Stimulated activated CD8-positive, alpha-beta memory T cell treated with anti-CD3 and anti-CD28 coated beads, Interleukin-12 subunit alpha, Interleukin-12 subunit beta, amount 100 ng/mL, for 1 hour (primary cell): ENCODE measurements at regions not wholly inside any gene's neighbourhood (a gene's known extent, or its start where the extent isn't known, plus 50 kb on each side); places are given as distances from the start of the nearest gene placed in this dataset.

Experiments used
- DNase-seq: peaks from one replicate; pipeline ENCODE4 v3.0.0-alpha.2; 2020; ENCODE audit warnings: low read depth

DNA sequence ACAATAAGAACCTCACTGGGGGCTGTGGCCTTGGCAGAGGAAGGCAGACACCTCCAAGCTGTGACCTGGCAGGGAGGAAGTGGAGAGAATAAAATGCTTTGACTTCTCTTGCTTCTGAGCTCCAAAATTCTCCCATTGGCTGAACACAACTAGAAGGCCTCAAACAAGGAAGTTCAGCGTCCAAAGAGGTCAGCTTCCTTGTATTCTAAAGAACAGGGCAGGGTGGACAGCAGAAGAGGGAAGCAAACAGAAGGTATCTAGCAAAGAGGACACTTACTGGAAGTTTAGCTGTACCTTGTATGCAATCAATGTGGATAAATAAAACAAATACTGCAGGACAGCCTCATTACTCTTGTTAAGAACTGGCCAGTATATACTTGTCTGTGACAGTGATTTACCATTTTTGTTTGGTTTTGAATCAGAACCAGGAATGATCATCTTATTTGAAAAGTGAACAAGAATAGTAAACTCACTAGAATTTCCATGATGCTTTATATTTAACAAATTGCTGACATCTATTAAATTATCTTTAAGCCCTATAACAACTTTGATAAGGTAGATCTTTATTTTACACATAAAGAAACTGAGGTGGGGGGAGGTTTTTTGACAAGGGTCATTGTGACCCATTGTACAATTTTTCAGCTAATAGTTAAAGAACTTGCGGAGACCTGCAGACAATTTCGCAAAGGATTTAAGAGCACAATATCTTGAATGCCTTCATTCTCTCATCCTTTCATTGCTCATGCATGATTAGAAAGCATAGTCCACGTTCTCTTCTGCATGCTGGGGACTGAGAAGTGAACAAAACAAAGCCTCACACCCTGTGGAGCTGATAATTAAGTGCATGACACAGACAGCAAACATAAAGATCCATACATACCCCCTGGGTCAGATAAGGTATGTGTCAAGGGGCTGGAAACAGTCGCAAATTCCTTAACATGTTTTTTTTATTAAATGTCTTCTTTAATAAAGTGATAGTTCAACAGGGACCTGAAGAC, 1448.0 kb downstream of the AACS start:
- no peak for DNase-seq

DNA sequence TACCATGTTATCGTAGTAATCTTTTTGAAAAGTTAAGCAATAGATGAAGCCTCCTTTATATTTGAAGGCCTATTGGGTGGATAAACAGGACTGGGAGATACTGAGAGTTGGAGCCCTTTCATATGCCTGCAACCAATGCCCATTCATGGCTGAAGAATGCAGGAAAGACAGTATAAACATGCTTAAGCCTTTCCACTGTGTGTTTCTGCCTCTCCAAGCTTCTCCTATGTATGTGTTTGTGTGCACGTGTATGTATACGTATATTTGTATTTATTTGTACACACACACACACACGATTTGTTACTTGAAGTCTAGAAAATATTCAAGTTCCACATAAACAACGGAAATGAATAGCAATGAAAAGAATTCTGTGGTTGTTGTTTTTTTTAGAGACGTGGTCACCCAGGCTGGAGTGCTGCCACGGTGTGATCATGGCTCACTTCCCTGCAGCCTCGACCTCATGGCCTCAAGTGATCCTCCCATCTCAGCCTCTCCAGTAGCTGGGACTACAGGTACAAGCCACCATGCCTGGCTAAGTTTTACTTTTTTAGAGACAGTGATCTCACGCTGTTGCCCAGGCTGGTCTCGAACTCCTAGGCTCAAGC, 1453.5 kb downstream of the AACS start:
- DNase-seq, result no peak

DNA sequence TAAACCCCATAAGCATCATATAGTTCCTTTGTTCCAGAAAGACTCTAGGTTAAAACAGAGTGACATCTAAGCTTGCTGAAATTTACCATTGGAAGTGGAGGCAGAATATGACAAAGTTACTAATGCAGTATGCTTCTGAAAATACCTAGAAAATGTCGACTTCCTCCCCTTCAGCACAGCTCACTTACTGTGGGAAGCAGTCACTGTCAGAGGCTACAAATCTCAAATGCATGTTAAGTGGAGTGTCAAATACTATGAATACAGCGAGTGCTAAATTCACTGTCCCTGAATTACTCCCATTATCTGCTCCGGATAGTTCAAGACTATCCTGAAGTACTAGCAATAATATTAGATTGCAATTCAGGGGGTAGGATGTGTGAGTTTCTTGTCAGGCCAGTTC, 1454.6 kb downstream of the AACS start:
- no peak for DNase-seq

DNA sequence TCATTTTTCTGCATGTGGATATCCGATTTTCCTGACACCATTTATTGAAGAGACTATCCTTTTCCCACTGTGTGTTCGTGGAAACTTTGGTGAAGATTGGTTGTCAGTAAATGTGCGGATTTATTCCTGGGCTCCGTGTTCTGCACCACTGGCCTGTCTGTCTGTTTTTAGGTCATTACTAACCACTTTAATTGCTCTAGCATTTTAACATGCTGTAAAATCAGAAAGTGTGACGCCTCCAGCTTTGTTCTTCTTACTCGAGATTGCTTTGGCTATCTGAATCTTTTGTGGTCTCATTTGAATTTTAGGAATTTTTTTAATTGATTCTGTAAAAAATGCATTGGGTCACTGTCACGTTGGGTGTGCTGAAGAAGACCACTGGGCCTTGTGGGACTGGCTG, 1458.7 kb downstream of the AACS start:
- DNase-seq, result no peak

DNA sequence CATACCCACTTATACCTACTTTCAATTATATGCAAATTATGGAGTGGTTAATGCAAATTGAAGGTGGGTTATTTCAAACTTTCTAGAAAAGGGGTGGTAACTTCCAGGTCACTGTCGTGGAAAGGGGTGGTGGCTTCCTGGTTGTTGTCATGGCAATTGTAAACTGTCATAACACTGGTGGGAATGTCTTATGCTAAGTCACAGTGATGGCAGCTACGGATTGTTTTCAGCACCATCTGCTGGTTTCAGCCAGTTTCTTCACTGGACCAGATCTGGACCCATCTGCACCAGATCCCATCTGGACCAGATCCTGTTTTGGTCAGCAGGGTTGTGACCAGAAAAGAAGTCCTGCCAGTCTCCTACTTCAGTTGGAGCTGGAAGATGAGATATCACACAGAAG, 1469.3 kb downstream of the AACS start:
- no peak for DNase-seq

DNA sequence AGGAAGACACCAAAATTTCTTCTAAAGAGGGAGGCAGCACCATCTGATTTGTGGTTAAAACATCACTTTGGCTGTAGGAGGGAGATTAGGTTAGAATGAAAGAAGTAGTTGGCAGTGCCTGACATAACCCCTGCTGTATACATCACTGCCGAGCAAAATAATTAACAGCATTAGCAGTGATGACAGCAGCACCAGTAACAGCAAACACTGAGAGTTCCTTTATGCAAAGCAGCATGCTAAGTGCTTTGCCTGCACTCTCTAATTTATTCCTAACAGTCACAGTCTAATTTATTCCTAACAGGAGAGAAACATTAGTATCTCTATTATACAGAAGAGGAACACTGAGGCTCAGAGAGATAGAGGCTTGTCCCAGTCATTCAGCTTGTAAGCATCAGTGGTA, 1469.7 kb downstream of the AACS start:
- no peak for DNase-seq

DNA sequence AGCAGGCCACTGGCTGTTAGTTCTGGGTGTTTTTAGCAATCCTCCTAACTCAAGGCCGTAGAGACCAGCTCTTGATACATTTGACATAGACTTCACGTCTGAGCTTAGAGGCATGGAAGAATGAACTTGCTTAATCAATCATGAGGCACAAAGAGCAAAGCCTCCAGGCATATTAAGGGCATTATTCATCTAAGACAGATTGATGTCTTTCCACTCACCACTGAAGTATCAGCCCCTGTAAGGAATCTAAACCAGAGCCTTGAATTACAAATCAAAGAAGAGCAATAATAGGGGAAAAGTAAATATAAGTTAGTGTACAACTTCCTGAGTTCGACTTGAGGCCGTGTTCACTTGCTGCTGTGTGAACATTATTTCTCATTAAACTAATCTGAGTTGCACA, 1470.7 kb downstream of the AACS start:
- no peak for DNase-seq

DNA sequence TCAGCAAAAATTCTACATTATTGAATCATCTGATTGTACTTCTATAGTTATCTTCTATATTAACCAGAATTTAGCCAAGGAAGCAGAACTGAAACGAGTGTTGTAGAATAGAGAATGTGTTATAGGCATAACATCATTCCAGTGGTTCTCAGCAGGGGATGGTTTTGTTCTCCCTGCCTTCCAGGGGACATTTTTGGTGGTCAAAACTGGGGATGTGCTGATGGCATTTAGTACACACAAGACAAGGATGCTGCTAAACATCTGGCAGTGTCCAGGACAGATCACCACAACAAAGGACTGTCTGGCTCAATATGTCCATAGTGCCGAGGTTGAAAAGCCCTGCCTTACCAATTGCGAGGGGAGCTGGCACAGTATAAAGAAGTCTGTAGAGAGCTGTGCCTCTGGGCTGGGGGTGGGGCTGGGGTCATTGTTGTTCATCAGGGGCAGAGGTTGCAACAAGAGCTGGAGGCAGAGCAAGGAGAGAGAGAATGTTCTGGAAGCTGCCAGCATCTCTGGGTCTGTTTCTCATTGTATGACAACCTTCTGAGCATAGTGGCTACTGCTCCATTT, 1472.8 kb downstream of the AACS start:
- no peak for DNase-seq

DNA sequence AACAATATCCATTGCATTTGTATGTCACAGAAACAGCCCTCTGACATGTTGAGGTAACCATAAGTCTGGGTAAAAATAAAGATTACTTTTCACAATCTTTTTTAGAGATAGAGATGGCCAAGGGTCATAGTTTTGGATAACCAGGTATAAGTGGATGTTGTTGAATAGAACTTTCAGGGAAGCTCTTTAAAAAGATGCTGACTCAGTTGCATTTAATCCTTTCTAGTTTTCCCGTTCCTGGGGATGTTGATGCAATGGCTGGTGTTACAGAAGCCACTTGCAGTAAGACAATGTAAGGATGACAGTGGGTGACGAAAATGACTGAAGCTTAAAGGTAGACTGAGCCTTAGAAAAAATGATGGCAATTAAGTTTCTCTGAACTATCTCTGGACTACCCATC, 1473.7 kb downstream of the AACS start:
- DNase-seq, result no peak

DNA sequence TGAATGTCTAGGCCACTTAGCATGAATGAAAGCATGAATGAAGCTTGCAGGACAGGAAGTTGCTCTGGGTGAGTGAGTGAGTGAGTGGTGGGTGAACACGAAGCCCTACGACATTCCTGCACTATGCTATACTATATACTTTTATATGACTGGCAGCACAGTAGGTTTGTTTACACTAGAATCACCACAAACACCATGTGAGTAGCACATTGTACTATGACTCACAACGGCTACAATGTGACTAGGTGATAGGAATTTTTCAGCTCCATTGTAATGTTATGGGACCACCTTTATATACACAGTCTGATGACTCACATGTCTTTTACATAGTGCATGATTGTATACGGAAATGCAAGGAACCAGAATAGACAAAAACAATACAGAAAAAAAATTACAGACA, 1480.2 kb downstream of the AACS start:
- DNase-seq, result no peak

DNA sequence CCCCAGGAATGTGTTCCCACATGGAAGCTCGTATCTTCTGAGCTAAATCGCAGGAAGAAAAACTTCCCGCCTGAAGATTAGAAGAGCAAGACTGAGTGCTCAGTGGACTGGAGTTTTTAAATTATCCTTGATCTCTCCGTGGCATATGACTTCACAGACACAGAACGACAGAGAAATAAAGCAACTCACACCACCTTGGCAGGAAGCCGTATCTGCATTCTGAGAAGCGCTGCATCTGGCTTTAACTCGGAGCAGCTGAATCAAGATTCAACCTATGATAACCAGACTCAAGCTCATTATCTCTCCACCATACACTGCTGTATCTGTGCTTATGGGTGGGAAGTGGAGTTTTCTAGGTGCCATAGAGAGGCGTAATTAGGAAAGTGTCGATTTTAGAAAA, 1482.7 kb downstream of the AACS start:
- DNase-seq, result no peak

DNA sequence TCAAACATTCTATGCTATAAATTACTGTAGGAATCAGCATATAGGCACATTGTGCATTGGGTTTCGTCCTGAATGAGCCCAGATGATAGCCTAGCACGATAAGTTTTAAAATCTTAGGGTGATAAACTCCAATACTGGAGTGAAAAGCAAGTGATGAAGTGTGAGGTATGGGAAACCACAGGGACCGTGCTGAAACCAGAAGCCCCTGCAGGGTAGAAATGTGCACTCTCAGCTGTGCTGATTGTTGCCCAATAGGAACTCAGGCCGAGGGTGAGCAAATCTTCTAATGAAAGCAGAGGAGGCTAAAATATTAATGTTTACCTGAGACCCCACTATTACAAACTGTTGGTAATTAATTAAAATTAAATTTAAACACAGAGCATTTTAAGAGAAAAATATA, 1486.6 kb downstream of the AACS start:
- no peak for DNase-seq

DNA sequence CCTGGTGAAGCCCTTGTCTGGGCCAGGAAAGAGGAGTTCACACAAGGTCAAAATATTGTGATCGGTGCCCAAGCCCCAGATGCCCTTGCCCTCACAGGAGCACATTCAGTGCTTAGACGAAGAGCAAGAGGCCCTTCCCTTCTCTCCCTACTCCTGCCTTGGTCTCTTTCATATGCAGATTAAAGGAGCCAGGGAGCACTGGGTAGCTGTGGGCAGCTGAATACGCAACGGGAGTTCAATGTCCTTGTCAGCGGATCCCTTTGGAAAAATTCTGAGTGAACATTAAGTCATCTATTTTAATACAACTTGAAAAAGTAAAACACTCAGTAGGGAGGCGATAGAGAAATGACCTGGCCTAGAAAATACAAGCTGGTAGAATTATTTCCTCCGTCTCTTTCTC, 1489.4 kb downstream of the AACS start:
- no peak for DNase-seq

DNA sequence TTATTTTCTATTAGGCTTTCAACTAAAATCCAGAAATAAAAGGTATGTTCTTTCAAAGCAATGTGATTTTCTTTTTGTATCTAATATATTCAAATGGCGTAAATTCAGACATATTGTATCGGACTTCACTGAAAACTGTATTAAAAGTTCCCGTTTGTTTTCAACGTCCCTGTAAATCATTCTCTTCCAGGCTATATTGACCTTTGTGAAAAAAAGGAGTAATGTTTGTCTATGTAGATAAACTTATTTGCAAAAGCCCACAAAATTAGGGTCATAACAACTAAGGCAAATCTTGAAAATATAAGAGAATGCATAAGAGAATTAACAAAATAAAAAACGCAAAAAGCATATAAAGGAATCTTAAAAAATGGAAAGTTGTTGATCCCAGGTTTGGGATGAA, 1492.4 kb downstream of the AACS start:
- DNase-seq, result no peak

DNA sequence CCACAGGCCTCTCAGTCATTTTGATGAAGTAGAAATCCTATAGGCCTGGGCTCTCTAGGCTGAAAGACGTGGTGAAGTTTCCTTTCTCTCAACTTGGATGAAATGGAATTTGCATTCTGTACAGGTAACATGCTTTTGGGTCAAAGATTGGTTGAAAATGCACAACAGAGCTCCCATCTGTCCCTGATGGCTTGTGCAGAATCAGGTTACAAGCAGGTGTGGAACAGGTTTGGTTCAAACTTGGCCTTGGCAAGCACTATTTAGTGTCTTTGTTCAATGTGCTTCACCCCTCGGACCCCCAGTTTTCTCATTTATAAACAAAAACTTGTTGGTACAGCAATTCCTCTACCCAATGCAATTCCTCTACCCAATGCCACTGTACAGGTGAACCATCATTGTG, 1493.0 kb downstream of the AACS start:
- no peak for DNase-seq

DNA sequence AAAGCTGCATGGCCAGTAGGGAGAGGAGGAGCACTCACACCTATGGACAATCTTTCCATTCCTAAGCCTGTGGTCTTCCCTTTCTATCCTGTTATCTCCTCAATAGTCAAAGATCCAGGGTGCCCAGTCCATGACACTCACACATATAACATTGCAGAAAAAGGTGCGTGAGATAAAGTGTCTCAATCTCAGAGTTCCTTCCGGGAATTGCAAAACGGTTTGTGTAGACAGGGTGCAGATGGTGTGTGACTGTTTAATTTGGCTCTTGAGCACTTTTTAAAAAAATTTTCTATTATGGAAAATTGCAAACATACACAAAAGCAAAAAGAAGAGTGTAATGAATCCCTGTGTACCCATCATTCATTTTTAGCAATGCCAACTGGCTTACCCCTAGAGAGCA, 1493.6 kb downstream of the AACS start:
- DNase-seq, result no peak

DNA sequence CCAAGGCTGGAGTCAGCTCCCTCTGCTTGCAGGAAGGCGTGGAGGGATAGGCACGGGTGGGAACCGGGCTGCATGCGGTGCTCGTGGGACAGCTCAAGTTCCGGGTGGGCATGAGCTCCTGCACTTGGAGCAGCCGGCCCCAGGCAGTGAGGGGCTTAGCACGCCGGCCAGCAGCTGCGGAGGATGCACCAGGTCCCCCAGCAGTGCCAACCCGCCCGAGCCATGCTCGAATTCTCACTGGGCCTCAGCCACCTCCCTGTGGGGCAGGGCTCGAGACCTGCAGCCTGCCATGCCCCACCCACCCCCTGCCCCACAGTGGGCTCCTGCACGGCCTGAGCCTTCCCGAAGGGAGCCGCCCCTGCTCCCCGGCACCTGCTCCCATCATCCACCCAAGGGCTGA, 1501.8 kb downstream of the AACS start:
- no peak for DNase-seq

DNA sequence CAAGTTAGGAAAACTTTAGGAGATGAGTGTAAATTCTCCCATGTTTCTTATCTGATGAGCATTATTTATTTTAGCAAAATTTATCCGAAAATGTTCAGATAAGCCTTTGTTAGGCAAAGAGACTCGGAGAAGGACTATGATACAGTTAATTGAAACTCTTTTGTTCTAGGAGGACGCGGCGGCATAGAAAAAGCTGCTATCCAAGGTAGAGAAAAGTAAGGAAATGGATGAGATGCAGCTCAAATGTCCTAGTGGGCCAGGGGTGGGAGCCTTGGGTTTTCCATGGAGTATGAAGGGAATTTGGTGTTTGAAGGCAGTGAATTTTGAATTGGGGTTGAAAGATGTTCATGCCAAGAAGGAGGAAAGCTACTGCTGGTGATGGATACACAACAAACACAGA, 1504.5 kb downstream of the AACS start:
- DNase-seq, result no peak

DNA sequence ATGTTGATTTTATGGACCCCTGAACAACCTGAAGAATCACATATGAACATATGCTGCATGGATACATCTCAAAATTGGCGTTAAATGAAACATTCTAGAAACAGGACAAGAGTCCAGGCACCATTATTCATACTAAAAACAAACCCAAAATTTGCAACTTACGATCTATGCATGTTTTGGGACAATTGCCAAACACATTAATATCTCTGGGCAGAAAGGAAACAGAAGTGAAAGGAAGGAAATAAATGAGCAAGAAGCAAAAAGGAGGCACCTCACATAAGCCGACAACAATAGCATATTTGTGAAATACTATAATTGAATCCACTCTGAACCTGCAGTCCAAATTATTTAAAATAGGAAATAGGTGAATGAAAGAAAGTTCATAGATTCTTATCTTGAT, 1505.3 kb downstream of the AACS start:
- no peak for DNase-seq

DNA sequence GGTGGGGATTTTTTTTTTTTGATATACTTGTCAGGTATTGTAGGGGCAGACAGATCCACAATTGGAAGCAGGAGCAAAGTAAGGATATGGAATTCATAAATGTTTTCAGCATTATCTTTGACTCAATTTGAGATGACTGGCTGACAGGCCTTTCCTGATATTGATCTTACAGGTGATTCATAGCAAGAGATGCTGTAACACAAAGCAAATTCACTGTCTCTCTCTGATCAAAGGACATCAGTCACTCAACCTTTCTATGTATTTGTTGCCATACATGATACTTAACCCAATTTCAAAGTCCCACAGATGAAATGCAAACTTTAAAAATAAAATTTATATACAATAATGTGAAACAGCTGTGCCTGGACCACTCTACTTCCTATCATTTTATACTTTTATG, 1506.9 kb downstream of the AACS start:
- DNase-seq, result no peak

DNA sequence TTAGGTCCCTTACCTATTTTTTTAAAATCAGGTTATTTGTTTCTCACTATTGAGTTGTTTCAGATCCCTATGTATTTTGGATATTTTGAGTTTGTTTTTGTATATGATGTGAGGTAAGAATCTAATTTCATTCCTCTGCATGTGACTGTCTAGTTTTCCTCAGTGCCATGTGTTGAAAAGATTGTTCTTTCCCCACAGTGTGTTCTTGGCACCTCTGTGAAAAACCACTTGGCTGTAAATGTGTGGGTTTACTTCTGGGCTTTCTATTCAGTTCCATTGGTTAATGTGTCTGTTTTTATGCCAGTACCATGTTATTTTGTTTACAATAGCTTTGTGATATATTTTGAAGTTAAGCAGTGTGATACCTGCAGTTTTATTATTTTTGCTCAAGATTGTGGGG, 1516.4 kb downstream of the AACS start:
- DNase-seq, result no peak

DNA sequence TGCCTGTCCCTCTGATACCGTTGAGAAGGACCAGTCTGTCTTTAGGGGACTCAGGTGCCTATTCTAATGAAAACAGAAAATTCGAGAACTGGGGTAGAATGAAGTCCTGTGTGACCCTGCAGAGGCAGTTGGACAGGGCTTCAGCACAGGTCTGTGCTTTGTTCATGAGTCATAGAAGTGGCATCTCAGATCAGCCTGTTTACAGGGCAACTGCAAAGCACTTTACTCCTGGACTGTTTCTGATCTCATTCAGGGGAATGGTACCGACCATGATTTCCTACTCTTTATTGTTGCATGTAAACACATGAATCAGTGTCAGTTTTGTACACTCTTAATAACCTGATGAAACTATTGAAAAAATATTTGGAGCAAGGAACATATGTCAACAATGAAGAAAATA, 1517.0 kb downstream of the AACS start:
- DNase-seq, result no peak

DNA sequence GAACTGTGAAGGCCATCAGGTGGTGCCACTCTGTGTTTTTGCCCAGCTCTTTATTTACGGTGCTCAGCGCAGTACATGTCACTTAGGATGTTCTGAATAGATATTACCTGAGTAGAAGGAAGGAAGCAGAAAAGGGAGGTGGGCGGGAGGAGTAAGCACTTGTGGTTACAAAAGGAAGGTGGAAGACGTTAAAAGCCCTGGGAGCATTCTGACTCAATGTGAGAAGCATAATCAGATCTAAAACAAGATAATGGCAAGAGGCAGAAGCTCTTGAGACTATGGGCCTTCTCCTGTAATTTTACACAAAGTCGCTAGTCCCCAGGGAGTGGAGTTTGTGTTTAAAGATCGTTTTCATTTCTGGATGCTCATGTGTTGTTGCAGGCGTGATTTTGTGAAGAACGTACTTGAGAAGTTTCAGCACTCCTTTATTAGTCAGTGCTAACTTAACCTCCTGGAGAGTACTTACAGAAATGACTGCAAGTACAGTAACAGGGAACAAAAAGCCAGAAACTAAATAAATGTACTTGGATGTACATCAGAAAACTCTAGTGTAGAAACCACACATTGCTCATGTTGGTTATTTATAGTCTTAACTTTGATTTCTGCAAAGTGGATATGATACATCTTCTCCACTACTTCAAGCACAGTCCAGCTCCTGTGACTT, 1523.5 kb downstream of the AACS start:
- no peak for DNase-seq
